ENCODE measurements at regions not wholly inside any gene's neighbourhood (a gene's known extent, or its start where the extent isn't known, plus 50 kb on each side); places are given as distances from the start of the nearest gene placed in this dataset.

- ATAC-seq (ENCODE audit: low read depth) (no peak), DNase-seq (no peak)
- ChIA-PET POLR2A (no interaction called here), CTCF (no interaction called here)
- intact Hi-C loops (cut with micrococcal nuclease) = no loop called here
- no peak for TF ChIP-seq CTCF (IDR thresholded peaks at IDR 0.05)
- peaks cover 5% of the 10 kb centered on the region for H3K27me3 Mint-ChIP-seq
- H3K36me3 Mint-ChIP-seq (ENCODE audit: low read depth) = no peaks in the 10 kb centered on the region
- H3K27ac Mint-ChIP-seq = no peak overlapping the region
- no peak overlapping the region for H3K4me3 Mint-ChIP-seq
- no peaks in the 10 kb centered on the region for H3K9me3 Mint-ChIP-seq
- H3K4me1 Mint-ChIP-seq = peaks cover 4% of the 10 kb centered on the region
Measured at GRCh38 chr9:107673861-107674720, 184.5 kb upstream of the KLF4 start.

GRCh38 chr9:107671588-107671987 is 182.0 kb upstream of the KLF4 start:
- ChIA-PET POLR2A (no interaction called here), CTCF (no interaction called here)
- intact Hi-C loops (cut with micrococcal nuclease) = no loop called here
- ATAC-seq (ENCODE audit: low read depth) = no peak
- Mint-ChIP-seq H3K27ac (no peak overlapping the region), H3K27me3 (peaks cover 5% of the 10 kb centered on the region), H3K4me3 (no peak overlapping the region), H3K9me3 (no peaks in the 10 kb centered on the region), H3K4me1 (peaks cover 4% of the 10 kb centered on the region), H3K36me3 (ENCODE audit: low read depth) (no peaks in the 10 kb centered on the region)
- TF ChIP-seq CTCF (IDR thresholded peaks at IDR 0.05) = no peak
- no peak for DNase-seq

- intact Hi-C loops (cut with micrococcal nuclease) = no loop called here
- Mint-ChIP-seq H3K4me1 (no peaks in the 10 kb centered on the region), H3K27me3 (peaks cover 5% of the 10 kb centered on the region), H3K36me3 (ENCODE audit: low read depth) (no peaks in the 10 kb centered on the region), H3K9me3 (no peaks in the 10 kb centered on the region), H3K4me3 (no peak overlapping the region), H3K27ac (no peak overlapping the region)
- CTCF ChIA-PET = no interaction called here
- DNase-seq (no peak), ATAC-seq (ENCODE audit: low read depth) (no peak)
- no peak for TF ChIP-seq CTCF (IDR thresholded peaks at IDR 0.05)
- POLR2A ChIA-PET = no interaction called here
Measured at GRCh38 chr9:107669422-107669821, 179.9 kb upstream of the KLF4 start.

- ATAC-seq (ENCODE audit: low read depth) (no peak), DNase-seq (no peak)
- intact Hi-C loops (cut with micrococcal nuclease) = no loop called here
- H3K27ac Mint-ChIP-seq = no peak overlapping the region
- no peaks in the 10 kb centered on the region for H3K9me3 Mint-ChIP-seq
- POLR2A ChIA-PET = no interaction called here
- H3K4me3 Mint-ChIP-seq = no peak overlapping the region
- peaks cover 5% of the 10 kb centered on the region for H3K27me3 Mint-ChIP-seq
- no peaks in the 10 kb centered on the region for H3K36me3 Mint-ChIP-seq (ENCODE audit: low read depth)
- CTCF ChIA-PET = no interaction called here
- no peaks in the 10 kb centered on the region for H3K4me1 Mint-ChIP-seq
- no peak for TF ChIP-seq CTCF (IDR thresholded peaks at IDR 0.05)
Measured at GRCh38 chr9:107667231-107668070, 177.9 kb upstream of the KLF4 start.

GRCh38 chr9:107665057-107665456 is 175.5 kb upstream of the KLF4 start:
- no peaks in the 10 kb centered on the region for H3K9me3 Mint-ChIP-seq

More at GRCh38 chr9:107665057-107665456, 175.5 kb upstream of the KLF4 start:
- Mint-ChIP-seq H3K27ac (no peak overlapping the region), H3K27me3 (no peaks in the 10 kb centered on the region), H3K36me3 (ENCODE audit: low read depth) (no peaks in the 10 kb centered on the region), H3K4me3 (no peak overlapping the region), H3K4me1 (no peaks in the 10 kb centered on the region)
- ChIA-PET CTCF (no interaction called here), POLR2A (no interaction called here)
- ATAC-seq (ENCODE audit: low read depth) = no peak
- intact Hi-C loops (cut with micrococcal nuclease) = no loop called here
- TF ChIP-seq CTCF (IDR thresholded peaks at IDR 0.05) = no peak
- no peak for DNase-seq
